VCaP (cell line): ENCODE measurements at regions not wholly inside any gene's neighbourhood (a gene's known extent, or its start where the extent isn't known, plus 50 kb on each side); places are given as distances from the start of the nearest gene placed in this dataset.

Experiments
- H3K27ac ChIP-seq: fragments of 450-650 bp; 2 replicates; pipeline ENCODE4 v1.5.1; 2017
- TF ChIP-seq, protein P1 (sequence below): fragments of 450-650 bp; conservative IDR thresholded peaks from 2 replicates; pipeline ENCODE4 v1.5.1; 2017; ENCODE audit warnings: mild to moderate bottlenecking, moderate library complexity

DNA sequence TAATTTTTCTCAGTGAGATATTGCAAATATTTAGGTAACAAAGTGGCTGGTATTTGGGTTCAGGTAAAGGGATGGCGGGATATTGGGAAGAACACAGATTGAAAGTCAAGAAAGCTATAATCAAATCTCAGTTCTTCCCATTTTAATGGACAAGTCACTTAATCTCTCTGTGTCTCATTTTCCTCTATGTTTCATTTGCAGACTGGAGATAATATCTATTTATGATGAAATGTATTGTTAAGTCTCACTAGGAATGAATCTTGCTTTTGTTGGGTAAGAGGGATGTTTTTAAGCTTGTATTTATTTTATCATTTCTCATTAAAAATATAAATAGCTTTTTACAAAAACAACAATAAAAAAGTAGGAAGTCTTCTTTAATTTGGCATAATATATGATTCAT, 175.4 kb downstream of the ISL1 start:
- TF ChIP-seq, protein P1, sequence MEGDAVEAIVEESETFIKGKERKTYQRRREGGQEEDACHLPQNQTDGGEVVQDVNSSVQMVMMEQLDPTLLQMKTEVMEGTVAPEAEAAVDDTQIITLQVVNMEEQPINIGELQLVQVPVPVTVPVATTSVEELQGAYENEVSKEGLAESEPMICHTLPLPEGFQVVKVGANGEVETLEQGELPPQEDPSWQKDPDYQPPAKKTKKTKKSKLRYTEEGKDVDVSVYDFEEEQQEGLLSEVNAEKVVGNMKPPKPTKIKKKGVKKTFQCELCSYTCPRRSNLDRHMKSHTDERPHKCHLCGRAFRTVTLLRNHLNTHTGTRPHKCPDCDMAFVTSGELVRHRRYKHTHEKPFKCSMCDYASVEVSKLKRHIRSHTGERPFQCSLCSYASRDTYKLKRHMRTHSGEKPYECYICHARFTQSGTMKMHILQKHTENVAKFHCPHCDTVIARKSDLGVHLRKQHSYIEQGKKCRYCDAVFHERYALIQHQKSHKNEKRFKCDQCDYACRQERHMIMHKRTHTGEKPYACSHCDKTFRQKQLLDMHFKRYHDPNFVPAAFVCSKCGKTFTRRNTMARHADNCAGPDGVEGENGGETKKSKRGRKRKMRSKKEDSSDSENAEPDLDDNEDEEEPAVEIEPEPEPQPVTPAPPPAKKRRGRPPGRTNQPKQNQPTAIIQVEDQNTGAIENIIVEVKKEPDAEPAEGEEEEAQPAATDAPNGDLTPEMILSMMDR = no peak
- no peak overlapping the region for H3K27ac ChIP-seq

DNA sequence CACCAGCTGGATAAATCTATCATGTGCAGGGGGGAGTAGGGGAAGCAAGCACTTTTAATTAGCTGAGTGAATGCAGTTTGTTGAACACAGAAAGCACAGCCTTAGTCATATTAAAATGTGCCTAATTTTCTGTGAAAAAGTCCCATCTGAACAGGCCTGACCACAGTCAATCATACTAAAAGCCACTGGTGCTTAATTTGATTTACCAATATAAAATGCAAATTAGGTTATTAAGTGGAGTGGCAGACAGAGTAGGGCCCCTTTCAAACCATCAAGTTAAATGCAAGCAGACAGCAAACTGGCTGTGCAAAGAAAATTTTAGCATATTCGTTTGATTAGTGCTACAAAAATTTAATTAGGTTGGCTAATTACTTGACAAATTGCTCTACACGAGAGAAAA, 176.1 kb downstream of the ISL1 start:
- H3K27ac ChIP-seq = no peak overlapping the region
- TF ChIP-seq, protein P1 = no peak

DNA sequence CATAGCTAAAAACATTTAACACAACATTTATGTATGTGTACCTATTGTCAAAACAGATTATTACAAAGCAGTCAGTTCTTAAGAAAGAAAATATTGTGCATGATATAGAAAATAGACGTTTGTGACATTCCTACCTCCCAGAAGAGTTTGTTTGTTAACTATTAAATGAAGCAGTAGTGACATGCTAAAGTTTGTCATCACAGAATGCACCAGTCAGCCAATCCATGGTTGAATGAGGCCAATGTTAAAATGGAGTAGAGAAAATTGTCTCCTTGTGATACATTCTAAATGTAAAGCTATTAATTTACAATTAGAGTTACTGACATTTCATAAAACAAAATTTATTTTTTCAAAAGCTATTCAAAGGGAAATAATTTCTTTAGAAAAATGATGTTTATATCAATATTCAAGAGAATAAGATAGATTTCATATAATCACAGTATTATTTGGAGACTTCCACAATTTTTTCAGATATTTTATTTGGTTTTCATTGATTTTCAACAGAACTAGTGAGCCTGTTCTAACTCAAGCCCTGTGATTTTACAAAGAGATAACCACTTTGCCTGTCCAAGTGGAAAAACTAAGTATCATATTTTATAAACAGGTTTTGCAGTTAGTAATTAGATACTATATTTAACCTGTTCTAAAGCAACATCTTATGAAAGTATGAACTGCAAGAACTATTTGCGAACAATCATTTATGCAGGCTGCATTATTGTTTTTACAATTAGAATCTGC, 176.8 kb downstream of the ISL1 start:
- TF ChIP-seq, protein P1 = no peak
- no peak overlapping the region for H3K27ac ChIP-seq

DNA sequence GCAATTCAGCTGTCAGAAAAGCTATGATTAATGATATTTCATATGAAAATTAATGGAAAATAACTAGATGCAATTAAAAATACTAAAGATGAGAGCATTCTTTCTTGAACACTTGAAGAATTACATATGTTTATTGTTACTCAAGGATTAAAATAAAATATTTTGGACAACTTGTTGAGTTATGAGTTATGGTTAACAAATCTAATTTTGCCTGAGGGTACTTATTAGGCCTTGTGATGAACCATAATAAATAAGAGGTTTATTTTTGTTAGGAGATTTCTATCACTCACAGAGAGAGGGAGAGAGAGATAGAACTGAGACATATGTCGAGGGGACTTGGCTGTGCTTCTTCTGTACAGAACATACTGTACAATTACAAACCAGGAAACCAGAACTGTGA, 183.7 kb downstream of the ISL1 start:
- TF ChIP-seq, protein P1 = no peak
- H3K27ac ChIP-seq = no peak overlapping the region

DNA sequence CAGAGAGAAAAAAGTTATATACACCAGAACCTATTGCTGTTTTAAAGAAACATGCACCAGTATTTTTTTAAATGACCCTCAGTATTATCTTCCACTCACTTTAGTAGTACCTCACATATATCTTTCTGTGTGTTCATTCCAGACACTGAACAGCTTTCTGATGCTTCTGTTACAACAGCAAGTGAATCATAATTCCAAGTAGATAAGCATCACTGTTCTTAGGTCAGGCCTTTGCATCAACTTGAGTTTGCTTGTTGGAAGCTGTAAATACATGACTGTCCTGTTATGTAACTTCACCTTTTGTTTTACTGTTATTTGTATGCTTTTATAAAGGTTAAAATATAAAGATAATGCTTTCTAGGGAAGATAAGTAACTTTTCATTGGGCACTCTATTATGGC, 184.4 kb downstream of the ISL1 start:
- TF ChIP-seq, protein P1 = no peak

DNA sequence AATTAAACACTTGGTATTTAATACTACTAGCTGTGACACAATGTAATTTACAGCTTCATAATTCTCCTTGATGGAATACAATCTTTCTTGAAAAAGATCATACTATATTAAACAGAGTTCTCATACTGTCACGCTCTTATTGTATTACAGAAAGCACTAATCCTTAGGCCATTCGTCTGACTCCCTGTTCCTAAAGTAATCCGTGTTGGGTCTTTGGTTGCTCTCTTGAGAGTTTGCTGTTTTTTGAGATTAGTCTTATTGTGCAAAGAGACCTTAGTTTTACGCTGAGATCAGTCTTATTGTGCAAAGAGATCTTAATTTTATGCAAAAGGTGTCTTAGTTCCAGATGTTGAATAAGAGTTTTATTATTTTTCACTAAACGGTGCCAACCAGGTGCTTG, 190.6 kb downstream of the ISL1 start:
- TF ChIP-seq, protein P1 = no peak
- H3K27ac ChIP-seq = no peak overlapping the region

More for the DNA sequence above, 184.4 kb downstream of the ISL1 start:
- no peak overlapping the region for H3K27ac ChIP-seq

DNA sequence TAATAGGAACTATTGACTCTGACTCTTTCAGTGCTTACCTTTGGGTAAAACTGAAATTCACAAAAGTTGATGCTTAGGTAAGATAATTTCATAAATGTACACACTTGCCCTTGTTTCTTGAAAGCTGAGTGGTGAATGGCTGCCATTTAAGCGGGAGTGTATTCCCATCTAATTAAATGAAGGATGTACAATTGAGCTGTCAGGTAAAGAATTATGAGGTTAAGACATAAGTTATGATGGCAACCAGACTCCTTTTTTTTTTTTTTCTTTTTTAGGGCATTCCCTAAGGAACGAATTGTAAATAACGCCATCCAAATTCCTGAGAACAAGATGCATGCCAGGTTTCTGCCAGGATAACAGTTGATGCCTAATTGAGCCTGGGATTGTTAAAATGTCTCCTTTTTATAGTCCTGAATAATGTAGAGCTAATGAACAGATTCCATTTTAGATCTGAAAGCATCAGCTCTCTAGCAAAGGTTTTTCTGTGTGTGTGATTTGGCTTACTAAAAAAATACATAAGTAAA, 199.7 kb downstream of the ISL1 start:
- TF ChIP-seq, protein P1 = no peak
- no peak overlapping the region for H3K27ac ChIP-seq
